ENCODE measurements at regions not wholly inside any gene's neighbourhood (a gene's known extent, or its start where the extent isn't known, plus 50 kb on each side); places are given as distances from the start of the nearest gene placed in this dataset.

DNA sequence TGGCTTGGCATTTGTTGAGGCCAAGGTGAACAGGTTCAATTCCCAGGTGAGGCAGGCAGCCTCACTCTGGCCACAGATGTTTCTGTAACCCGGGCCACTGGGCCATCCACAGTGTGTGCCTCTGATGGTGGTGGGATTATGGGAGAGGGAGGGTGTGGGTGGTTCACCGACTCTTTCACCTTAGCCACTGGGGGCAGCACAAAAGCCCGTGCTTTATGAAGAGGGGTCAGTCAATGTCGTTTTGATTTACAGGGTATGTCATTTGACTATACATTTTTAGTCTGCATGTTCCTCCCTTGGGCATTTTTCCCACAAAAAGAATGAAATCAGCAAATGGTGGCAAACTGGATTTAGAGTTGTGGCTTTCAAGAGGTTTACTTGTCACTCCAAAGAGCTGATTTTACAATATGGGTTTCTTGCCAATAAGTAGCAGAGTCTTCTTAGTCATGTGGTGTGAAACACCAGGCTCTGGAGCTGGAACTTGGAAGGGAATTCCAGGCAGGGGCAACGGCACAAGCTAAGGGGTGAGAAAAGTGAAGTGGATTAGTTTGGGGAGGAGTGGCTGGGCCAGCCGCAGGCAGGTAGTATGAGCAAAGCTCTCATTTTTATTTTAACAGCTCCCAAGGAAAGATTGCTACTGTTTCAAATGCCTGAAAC, 217.8 kb upstream of the ZBED5 start:
- TF ChIP-seq, protein P1, sequence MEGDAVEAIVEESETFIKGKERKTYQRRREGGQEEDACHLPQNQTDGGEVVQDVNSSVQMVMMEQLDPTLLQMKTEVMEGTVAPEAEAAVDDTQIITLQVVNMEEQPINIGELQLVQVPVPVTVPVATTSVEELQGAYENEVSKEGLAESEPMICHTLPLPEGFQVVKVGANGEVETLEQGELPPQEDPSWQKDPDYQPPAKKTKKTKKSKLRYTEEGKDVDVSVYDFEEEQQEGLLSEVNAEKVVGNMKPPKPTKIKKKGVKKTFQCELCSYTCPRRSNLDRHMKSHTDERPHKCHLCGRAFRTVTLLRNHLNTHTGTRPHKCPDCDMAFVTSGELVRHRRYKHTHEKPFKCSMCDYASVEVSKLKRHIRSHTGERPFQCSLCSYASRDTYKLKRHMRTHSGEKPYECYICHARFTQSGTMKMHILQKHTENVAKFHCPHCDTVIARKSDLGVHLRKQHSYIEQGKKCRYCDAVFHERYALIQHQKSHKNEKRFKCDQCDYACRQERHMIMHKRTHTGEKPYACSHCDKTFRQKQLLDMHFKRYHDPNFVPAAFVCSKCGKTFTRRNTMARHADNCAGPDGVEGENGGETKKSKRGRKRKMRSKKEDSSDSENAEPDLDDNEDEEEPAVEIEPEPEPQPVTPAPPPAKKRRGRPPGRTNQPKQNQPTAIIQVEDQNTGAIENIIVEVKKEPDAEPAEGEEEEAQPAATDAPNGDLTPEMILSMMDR (IDR thresholded peaks at IDR 0.05): no peak
- TF ChIP-seq POLR2A (IDR thresholded peaks at IDR 0.05): no peak
